Spleen (tissue), 11 donors: ENCODE measurements at regions not wholly inside any gene's neighbourhood (a gene's known extent, or its start where the extent isn't known, plus 50 kb on each side); places are given as distances from the start of the nearest gene placed in this dataset.

Experiments used
- DNase-seq: peaks from one replicate; pipeline ENCODE4 v3.0.0-alpha.2; 2020
- H3K27ac ChIP-seq, 8 donors: fragments of 200-600 bp; sonication (generic) in 7 of 8; 1 replicate in 4 of 8; 2 replicates in 4 of 8; pipeline versions ENCODE4 v1.5.0 to v1.8.0; 2016 to 2021; ENCODE audit warnings: inconsistent platforms in 4 of 8, mild to moderate bottlenecking in 4 of 8, moderate library complexity in 1 of 8
- H3K27me3 ChIP-seq, 7 donors: fragments of 200-600 bp; sonication (generic) in 6 of 7; replicated peaks in 1 of 7; 1 replicate in 4 of 7; 2 replicates in 3 of 7; pipeline versions ENCODE4 v1.5.0 to v1.8.0; 2016 to 2021; ENCODE audit warnings: inconsistent platforms in 3 of 7, mild to moderate bottlenecking in 1 of 7
- H3K36me3 ChIP-seq, 6 donors: fragments of 200-600 bp; sonication (generic) in 5 of 6; 1 replicate in 4 of 6; 2 replicates in 2 of 6; pipeline versions ENCODE4 v1.5.0 to v1.8.0; 2016 to 2021; ENCODE audit warnings: inconsistent platforms in 2 of 6
- H3K4me1 ChIP-seq, 6 donors: fragments of 200-600 bp; sonication (generic) in 5 of 6; 1 replicate in 3 of 6; 2 replicates in 3 of 6; pipeline versions ENCODE4 v1.5.0 to v1.8.0; 2016 to 2021; ENCODE audit warnings: inconsistent platforms in 3 of 6
- H3K4me3 ChIP-seq, 8 donors: fragments of 200-600 bp; sonication (generic) in 7 of 8; 1 replicate in 4 of 8; 2 replicates in 4 of 8; pipeline versions ENCODE4 v1.5.0 to v1.8.0; 2016 to 2021; ENCODE audit warnings: inconsistent platforms in 4 of 8, mild to moderate bottlenecking in 4 of 8, moderate library complexity in 2 of 8
- H3K9me3 ChIP-seq, 8 donors: fragments of 200-600 bp; sonication (generic) in 7 of 8; 1 replicate in 4 of 8; 2 replicates in 4 of 8; pipeline versions ENCODE4 v1.5.0 to v1.8.0; 2016 to 2021; ENCODE audit warnings: inconsistent platforms in 4 of 8
- CTCF ChIP-seq, 11 experiments: fragments of 200-600 bp in 7 of 11; fragments of 450-650 bp in 4 of 11; sonication (generic) in 4 of 11; IDR thresholded peaks in 8 of 11; conservative IDR thresholded peaks in 3 of 11; 1 replicate in 7 of 11; 2 replicates in 4 of 11; pipeline versions ENCODE4 v1.4.0 to v1.8.0; 2016 to 2021; ENCODE audit warnings: antibody characterized with exemption in 11 of 11, inconsistent platforms in 4 of 11, mild to moderate bottlenecking in 1 of 11
- POLR2A ChIP-seq, 3 donors: fragments of 450-650 bp; IDR thresholded peaks; one replicate each; pipeline ENCODE4 v1.5.1; 2017; ENCODE audit warnings: antibody characterized with exemption in 3 of 3, mild to moderate bottlenecking in 1 of 3
- POLR2AphosphoS5 ChIP-seq, 3 donors: sonication (generic); formaldehyde crosslinking; IDR thresholded peaks; one replicate each; pipeline ENCODE4 v1.5.1; 2017; ENCODE audit warnings: antibody characterized with exemption in 3 of 3
- WGBS, 5 donors: extraction: QIAGEN DNeasy Blood & Tissue Kit in 3 of 5; methylation state at CpG; one replicate each; pipeline versions ENCODE4 v1.1.5 to v1.1.7; 2013 to 2018; 5-methylcytosine and 5-hydroxymethylcytosine counted together
- intact Hi-C: fragments of 100-400 bp; cut with DNase I; formaldehyde crosslinking; loops from one replicate; pipeline ENCODE4 v1.15.0; 2023; ENCODE audit warnings: low total_unique reads
- donor health status: healthy with polysubstance abuse.
- donor health status: DM: no; HTN: no; CAD: no; lungs with moderate emphysema.
- donor health status: DM: no; HTN: no; CAD: no.
- donor health status: Bipolar disorder and iron deficiency.
- donor health status: healthy.
- donor health status: DM: no; HTN: no; CAD: no.
- donor health status: DM: yes; HTN: yes; CAD: no.

DNA sequence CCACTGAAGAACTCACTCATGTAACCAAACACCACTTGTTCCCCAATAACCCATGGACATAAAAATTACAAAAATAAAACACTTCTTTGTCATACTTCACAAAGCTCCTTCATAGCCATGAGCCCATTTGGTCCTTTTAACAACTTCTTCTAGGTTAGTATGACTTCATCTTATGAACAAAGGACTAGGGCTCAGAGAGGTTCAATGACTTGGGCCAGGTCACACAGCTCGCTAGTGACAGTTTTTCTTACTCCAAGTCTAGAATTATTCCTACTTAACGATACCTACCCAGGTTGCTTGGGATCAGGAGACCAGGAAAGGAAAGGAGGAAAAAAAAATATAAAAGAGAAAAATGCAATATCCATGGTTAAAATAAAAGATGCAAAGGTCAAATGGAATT is 353.4 kb downstream of the SOX9 start:
- Histone ChIP-seq H3K4me3 (no peak overlapping the region), H3K36me3 (no peaks in the 10 kb centered on the region), H3K4me1 (no peaks in the 10 kb centered on the region), H3K27me3 (peaks cover 0 to 60% (median 0%) of the 10 kb centered on the region in 7 donors), H3K9me3 (peaks cover 0 to 19% (median 9%) of the 10 kb centered on the region in 8 donors), H3K27ac (no peak overlapping the region)
- 88 to 94% (median 91%) methylated on average over 2 of the region's 2 CpGs for WGBS, 5 donors
- no peak for DNase-seq
- intact Hi-C loops, result no loop called here
- TF ChIP-seq POLR2AphosphoS5 (IDR thresholded peaks at IDR 0.05) (no peak), CTCF (IDR thresholded peaks at IDR 0.05 in 8 of 11, conservative IDR thresholded peaks at IDR 0.05 in 3 of 11) (no peak), POLR2A (IDR thresholded peaks at IDR 0.05) (no peak)

GRCh38 chr17:72474719-72475477 is 354.1 kb downstream of the SOX9 start:
- Histone ChIP-seq H3K4me3 (no peak overlapping the region), H3K36me3 (no peaks in the 10 kb centered on the region), H3K27ac (no peak overlapping the region), H3K9me3 (peaks cover 0 to 19% (median 9%) of the 10 kb centered on the region in 8 donors), H3K27me3 (peaks cover 0 to 66% (median 0%) of the 10 kb centered on the region in 7 donors), H3K4me1 (no peaks in the 10 kb centered on the region)
- WGBS, 5 donors, result 67 to 85% (median 76%) methylated on average over 5 of the region's 5 CpGs
- TF ChIP-seq POLR2AphosphoS5 (IDR thresholded peaks at IDR 0.05), result no peak
- TF ChIP-seq CTCF (IDR thresholded peaks at IDR 0.05 in 8 of 11, conservative IDR thresholded peaks at IDR 0.05 in 3 of 11), result no peak
- TF ChIP-seq POLR2A (IDR thresholded peaks at IDR 0.05), result no peak
- intact Hi-C loops, result no loop called here
- DNase-seq, result peak; percentile 30

- no peak overlapping the region for H3K4me3 ChIP-seq
- TF ChIP-seq POLR2AphosphoS5 (IDR thresholded peaks at IDR 0.05) (no peak), CTCF (IDR thresholded peaks at IDR 0.05 in 8 of 11, conservative IDR thresholded peaks at IDR 0.05 in 3 of 11) (no peak), POLR2A (IDR thresholded peaks at IDR 0.05) (no peak)
- H3K27ac ChIP-seq, result no peak overlapping the region
- WGBS, 5 donors, result 29 to 35% (median 35%) methylated on average over 9 of the region's 9 CpGs
- H3K4me1 ChIP-seq, result no peaks in the 10 kb centered on the region
- no peak for DNase-seq
- no peaks in the 10 kb centered on the region for H3K36me3 ChIP-seq
- H3K9me3 ChIP-seq, result peaks cover 0 to 19% (median 9%) of the 10 kb centered on the region in 8 donors
- intact Hi-C loops, result no loop called here
- H3K27me3 ChIP-seq, result peaks cover 0 to 61% (median 0%) of the 10 kb centered on the region in 7 donors
Measured at GRCh38 chr17:72476134-72476533, 355.3 kb downstream of the SOX9 start.

- 14 to 21% (median 16%) methylated on average over 12 of the region's 12 CpGs for WGBS, 5 donors
- no peaks in the 10 kb centered on the region for H3K36me3 ChIP-seq
- no peak overlapping the region for H3K27ac ChIP-seq
Measured at GRCh38 chr17:72476575-72476986, 355.8 kb downstream of the SOX9 start.

More at GRCh38 chr17:72476575-72476986, 355.8 kb downstream of the SOX9 start:
- Histone ChIP-seq H3K4me1 (no peaks in the 10 kb centered on the region), H3K4me3 (no peak overlapping the region), H3K9me3 (peaks cover 0 to 19% (median 9%) of the 10 kb centered on the region in 8 donors), H3K27me3 (peaks cover 0 to 57% (median 0%) of the 10 kb centered on the region in 7 donors)
- peak; percentile 21 for DNase-seq
- intact Hi-C loops, result no loop called here
- TF ChIP-seq POLR2AphosphoS5 (IDR thresholded peaks at IDR 0.05) (no peak), POLR2A (IDR thresholded peaks at IDR 0.05) (no peak), CTCF (IDR thresholded peaks at IDR 0.05 in 8 of 11, conservative IDR thresholded peaks at IDR 0.05 in 3 of 11) (no peak)
